Adrenal gland (tissue), 9 donors: ENCODE measurements at regions not wholly inside any gene's neighbourhood (a gene's known extent, or its start where the extent isn't known, plus 50 kb on each side); places are given as distances from the start of the nearest gene placed in this dataset.

ENCODE experiments used
- DNase-seq, 7 donors: peaks; one replicate each; pipeline ENCODE4 v3.0.0-alpha.2; 2019 to 2020
- H3K27ac ChIP-seq, 5 donors: fragments of 200-600 bp; sonication (generic) in 4 of 5; 1 replicate in 3 of 5; 2 replicates in 2 of 5; pipeline versions ENCODE4 v1.5.1 to v1.8.0; 2016 to 2020; ENCODE audit warnings: mild to moderate bottlenecking in 1 of 5
- H3K27me3 ChIP-seq: fragments of 200-600 bp; 2 replicates; pipeline ENCODE4 v1.8.0; 2021
- H3K36me3 ChIP-seq, 2 donors: fragments of 200-600 bp; replicated peaks in 1 of 2; 1 replicate in 1 of 2; 2 replicates in 1 of 2; pipeline versions ENCODE4 v1.5.1 to v1.8.0; 2018 to 2022
- H3K4me1 ChIP-seq, 2 donors: fragments of 200-600 bp; replicated peaks in 1 of 2; 1 replicate in 1 of 2; 2 replicates in 1 of 2; pipeline versions ENCODE4 v1.5.1 to v1.8.0; 2018 to 2021
- H3K4me3 ChIP-seq, 4 donors: fragments of 200-600 bp; sonication (generic) in 3 of 4; one replicate each; pipeline ENCODE4 v1.5.1; 2016 to 2018
- H3K9me3 ChIP-seq, 3 donors: fragments of 200-600 bp; sonication (generic) in 1 of 3; replicated peaks in 1 of 3; 1 replicate in 2 of 3; 2 replicates in 1 of 3; pipeline versions ENCODE4 v1.5.1 to v1.8.0; 2016 to 2021
- CTCF ChIP-seq, 6 experiments: fragments of 450-650 bp in 4 of 6; fragments of 200-600 bp in 2 of 6; sonication (generic) in 1 of 6; IDR thresholded peaks; 1 replicate in 5 of 6; 2 replicates in 1 of 6; pipeline versions ENCODE4 v1.5.1 to v1.8.0; 2016 to 2021; ENCODE audit warnings: antibody characterized with exemption in 6 of 6, mild to moderate bottlenecking in 2 of 6, moderate library complexity in 1 of 6
- POLR2A ChIP-seq, 2 donors: fragments of 450-650 bp; IDR thresholded peaks; one replicate each; pipeline ENCODE4 v1.6.1; 2017; ENCODE audit warnings: antibody characterized with exemption in 2 of 2, mild to moderate bottlenecking in 2 of 2, moderate library complexity in 1 of 2
- WGBS, 4 donors: extraction: QIAGEN DNeasy Blood & Tissue Kit in 2 of 4; methylation state at CpG; one replicate each; pipeline versions ENCODE4 v1.1.5 to v1.1.7; 2013 to 2017; 5-methylcytosine and 5-hydroxymethylcytosine counted together
- intact Hi-C, 2 donors: fragments of 100-400 bp; cut with DNase I; formaldehyde crosslinking; loops; one replicate each; pipeline versions ENCODE4 v1.14.1 to v1.15.0; 2022 to 2023
- donor health status: healthy with polysubstance abuse.
- donor health status: Bipolar disorder and iron deficiency.
- donor health status: DM: yes; HTN: yes; CAD: no.
- donor health status: DM: no; HTN: no; CAD: no.
- donor health status: DM: no; HTN: no; CAD: no.

- no peaks in the 10 kb centered on the region for H3K9me3 ChIP-seq
- intact Hi-C loops, result no loop called here
- WGBS, 4 donors, result 53 to 72% (median 67%) methylated on average over 2 of the region's 2 CpGs
- H3K27me3 ChIP-seq, result no peaks in the 10 kb centered on the region
- H3K27ac ChIP-seq, result no peak overlapping the region
- no peak for DNase-seq
- H3K4me1 ChIP-seq, result no peaks in the 10 kb centered on the region
- H3K4me3 ChIP-seq, result no peak overlapping the region
- no peak for TF ChIP-seq POLR2A (IDR thresholded peaks at IDR 0.05)
- H3K36me3 ChIP-seq, result no peaks in the 10 kb centered on the region
Observed at GRCh38 chr2:211127501-211127900, 571.1 kb downstream of the CPS1 start.

- no peak for DNase-seq
- H3K27ac ChIP-seq, result no peak overlapping the region
- no peaks in the 10 kb centered on the region for H3K36me3 ChIP-seq
- H3K4me3 ChIP-seq, result no peak overlapping the region
- 50 to 58% (median 56%) methylated on average over 3 of the region's 3 CpGs for WGBS, 4 donors
- no peaks in the 10 kb centered on the region for H3K9me3 ChIP-seq
- TF ChIP-seq CTCF (IDR thresholded peaks at IDR 0.05) (no peak), POLR2A (IDR thresholded peaks at IDR 0.05) (no peak)
- intact Hi-C loops, result no loop called here
- no peaks in the 10 kb centered on the region for H3K4me1 ChIP-seq
- no peaks in the 10 kb centered on the region for H3K27me3 ChIP-seq
Observed at GRCh38 chr2:211128287-211128686, 571.9 kb downstream of the CPS1 start.

- no peaks in the 10 kb centered on the region for H3K27me3 ChIP-seq
- H3K36me3 ChIP-seq, result no peaks in the 10 kb centered on the region
- intact Hi-C loops, result no loop called here
- H3K4me1 ChIP-seq, result no peaks in the 10 kb centered on the region
- TF ChIP-seq POLR2A (IDR thresholded peaks at IDR 0.05), result no peak
- TF ChIP-seq CTCF (IDR thresholded peaks at IDR 0.05), result no peak
- 64 to 76% (median 71%) methylated on average over 3 of the region's 3 CpGs for WGBS, 4 donors
- no peak overlapping the region for H3K27ac ChIP-seq
- no peak overlapping the region for H3K4me3 ChIP-seq
- H3K9me3 ChIP-seq, result no peaks in the 10 kb centered on the region
- DNase-seq, result no peak
Observed at GRCh38 chr2:211129798-211130197, 573.4 kb downstream of the CPS1 start.

GRCh38 chr2:211132046-211132445, 575.6 kb downstream of the CPS1 start:
- H3K4me1 ChIP-seq, result no peaks in the 10 kb centered on the region
- intact Hi-C loops, result no loop called here
- H3K36me3 ChIP-seq, result no peaks in the 10 kb centered on the region
- 70 to 86% (median 81%) methylated on average over 2 of the region's 2 CpGs for WGBS, 4 donors
- no peak for DNase-seq
- TF ChIP-seq POLR2A (IDR thresholded peaks at IDR 0.05) (no peak), CTCF (IDR thresholded peaks at IDR 0.05) (no peak)
- no peak overlapping the region for H3K27ac ChIP-seq
- H3K4me3 ChIP-seq, result no peak overlapping the region
- H3K9me3 ChIP-seq, result no peaks in the 10 kb centered on the region
- H3K27me3 ChIP-seq, result no peaks in the 10 kb centered on the region

- Histone ChIP-seq H3K27ac (no peak overlapping the region), H3K36me3 (no peaks in the 10 kb centered on the region), H3K9me3 (no peaks in the 10 kb centered on the region), H3K4me3 (no peak overlapping the region), H3K4me1 (no peaks in the 10 kb centered on the region), H3K27me3 (no peaks in the 10 kb centered on the region)
- TF ChIP-seq POLR2A (IDR thresholded peaks at IDR 0.05), result no peak
- TF ChIP-seq CTCF (IDR thresholded peaks at IDR 0.05), result no peak
- WGBS, 4 donors, result 39 to 53% (median 46%) methylated on average over 2 of the region's 2 CpGs
- DNase-seq, result no peak
- intact Hi-C loops, result no loop called here
Observed at GRCh38 chr2:211132573-211132972, 576.2 kb downstream of the CPS1 start.
